ENCODE measurements at regions not wholly inside any gene's neighbourhood (a gene's known extent, or its start where the extent isn't known, plus 50 kb on each side); places are given as distances from the start of the nearest gene placed in this dataset.
"Not testable (repeated sequence)": the region's sequence is repeated elsewhere in the genome, so short reads cannot be mapped to it uniquely, and the experiment has no call there.

DNA sequence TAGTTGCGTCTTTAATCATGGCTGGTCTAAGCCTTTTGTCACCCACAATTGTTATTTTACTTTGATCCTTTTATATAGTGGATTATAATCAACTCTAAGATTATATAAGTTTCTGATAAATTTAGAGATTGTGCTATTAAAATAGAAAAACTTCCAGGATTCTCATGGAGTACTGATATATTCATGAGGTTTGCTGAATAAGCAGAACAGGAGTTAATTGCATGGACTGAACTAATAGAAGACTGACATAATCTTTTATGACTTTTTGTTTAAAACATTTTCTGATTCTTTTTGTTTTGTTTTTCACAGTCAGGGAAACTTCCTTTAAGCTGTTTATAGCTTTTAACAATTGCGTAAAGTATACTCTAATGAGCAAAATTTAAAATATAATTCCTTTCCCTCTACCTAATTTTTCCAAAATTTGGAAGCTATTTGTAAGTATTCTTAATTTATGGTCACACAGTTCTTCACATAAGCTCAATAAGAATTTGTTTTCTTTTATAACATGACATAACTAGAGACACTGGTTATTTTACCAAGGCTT, 129.9 kb upstream of the TMEM260 start:
- 97 to 98% methylated on average over 2 of the region's 2 CpGs for WGBS, 2 donors
- H3K36me3 ChIP-seq: no peaks in the 10 kb centered on the region
- DNase-seq (ENCODE audit: low spot score in 2 of 2): no peak
- H3K27me3 ChIP-seq: no peaks in the 10 kb centered on the region
- no peak overlapping the region for H3K4me3 ChIP-seq
- TF ChIP-seq CTCF (IDR thresholded peaks at IDR 0.05) (no peak), EP300 (IDR thresholded peaks at IDR 0.05) (no peak), POLR2A (IDR thresholded peaks at IDR 0.05) (no peak)
- peaks cover 0 to 2% (median 0%) of the 10 kb centered on the region in 4 donors for H3K9me3 ChIP-seq
- H3K4me1 ChIP-seq: no peaks in the 10 kb centered on the region
- H3K27ac ChIP-seq: no peak overlapping the region

- peaks cover 0 to 2% (median 0%) of the 10 kb centered on the region in 4 donors for H3K9me3 ChIP-seq
- DNase-seq (ENCODE audit: low spot score in 2 of 2): no peak
- no peaks in the 10 kb centered on the region for H3K4me1 ChIP-seq
- no peaks in the 10 kb centered on the region for H3K36me3 ChIP-seq
- no peak overlapping the region for H3K4me3 ChIP-seq
- no peak for TF ChIP-seq CTCF (IDR thresholded peaks at IDR 0.05)
- WGBS, 2 donors: 89 to 96% methylated on average over 6 of the region's 6 CpGs
- H3K27ac ChIP-seq: no peak overlapping the region
- no peaks in the 10 kb centered on the region for H3K27me3 ChIP-seq
Observed at GRCh38 chr14:56452940-56453339, 126.7 kb upstream of the TMEM260 start.

GRCh38 chr14:56454680-56455079, 124.9 kb upstream of the TMEM260 start:
- not testable (repeated sequence) for H3K27me3 ChIP-seq; H3K4me1 ChIP-seq; H3K36me3 ChIP-seq; H3K27ac ChIP-seq; DNase-seq (ENCODE audit: low spot score in 2 of 2); H3K9me3 ChIP-seq; H3K4me3 ChIP-seq
- 90 to 100% methylated on average over 3 of the region's 3 CpGs for WGBS, 2 donors

DNA sequence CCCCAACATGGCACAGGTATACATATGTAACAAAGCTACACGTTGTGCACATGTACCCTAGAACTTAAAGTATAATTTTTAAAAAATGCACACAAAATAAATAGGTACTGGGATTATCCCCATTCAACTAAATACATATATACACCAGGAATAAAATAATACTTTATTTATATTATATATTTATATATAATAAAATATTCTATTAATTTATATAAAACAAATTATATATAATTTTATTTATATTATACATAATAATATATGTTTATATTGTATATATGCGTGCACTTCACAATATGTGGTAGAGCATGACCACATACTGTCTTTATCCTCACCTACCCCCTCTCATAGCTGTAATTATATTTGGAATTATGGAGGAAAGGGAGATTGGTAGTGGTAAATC, 119.1 kb upstream of the TMEM260 start:
- 94 to 95% methylated on average over 2 of the region's 2 CpGs for WGBS, 2 donors
- Histone ChIP-seq H3K36me3 (no peaks in the 10 kb centered on the region), H3K4me1 (no peaks in the 10 kb centered on the region), H3K27me3 (no peaks in the 10 kb centered on the region), H3K9me3 (no peaks in the 10 kb centered on the region), H3K27ac (no peak overlapping the region), H3K4me3 (no peak overlapping the region)
- TF ChIP-seq EP300 (IDR thresholded peaks at IDR 0.05) (no peak), POLR2A (IDR thresholded peaks at IDR 0.05) (no peak), CTCF (IDR thresholded peaks at IDR 0.05) (no peak)
- no peak for DNase-seq (ENCODE audit: low spot score in 2 of 2)

GRCh38 chr14:56461276-56462275, 118.0 kb upstream of the TMEM260 start:
- Histone ChIP-seq H3K9me3 (no peaks in the 10 kb centered on the region), H3K36me3 (no peaks in the 10 kb centered on the region), H3K27ac (no peak overlapping the region), H3K4me3 (no peak overlapping the region), H3K27me3 (no peaks in the 10 kb centered on the region), H3K4me1 (no peaks in the 10 kb centered on the region)
- no peak for DNase-seq (ENCODE audit: low spot score in 2 of 2)
- WGBS, 2 donors: 53 to 70% methylated on average over 8 of the region's 8 CpGs
- TF ChIP-seq POLR2A (IDR thresholded peaks at IDR 0.05) (no peak), EP300 (IDR thresholded peaks at IDR 0.05) (no peak), CTCF (IDR thresholded peaks at IDR 0.05) (no peak)

Measured in tibial nerve (tissue), 4 donors.